Spinal cord (tissue), 9 donors: ENCODE measurements at regions not wholly inside any gene's neighbourhood (a gene's known extent, or its start where the extent isn't known, plus 50 kb on each side); places are given as distances from the start of the nearest gene placed in this dataset.
A peak's percentile ranks its signal among the peaks of the same experiment; 100 is the strongest.

Experiments
- DNase-seq, 6 donors: peaks; one replicate each; pipeline versions ENCODE4 v3.0.0 to v3.0.0-alpha.2; 2013 to 2015; ENCODE audit warnings: low spot score in 6 of 6, low read depth in 4 of 6
- H3K27ac ChIP-seq: one replicate; pipeline ENCODE4 v1.5.1; 2013; ENCODE audit warnings: low read depth, low read length, control low read depth
- H3K27me3 ChIP-seq: one replicate; pipeline ENCODE4 v1.6.1; 2013; ENCODE audit warnings: low read length; ENCODE audit not compliant: control insufficient read depth, insufficient read depth
- H3K36me3 ChIP-seq: one replicate; pipeline ENCODE4 v1.6.1; 2013; ENCODE audit warnings: low read length; ENCODE audit not compliant: control insufficient read depth, insufficient read depth
- H3K4me1 ChIP-seq: one replicate; pipeline ENCODE4 v1.6.1; 2013; ENCODE audit warnings: low read length; ENCODE audit not compliant: control insufficient read depth, insufficient read depth
- H3K4me3 ChIP-seq: one replicate; pipeline ENCODE4 v1.5.1; 2013; ENCODE audit warnings: low read depth, low read length, control low read depth
- H3K9me3 ChIP-seq: one replicate; pipeline ENCODE4 v1.6.1; 2013; ENCODE audit warnings: low read length; ENCODE audit not compliant: control insufficient read depth, insufficient read depth
- WGBS: methylation state at CpG from one replicate; pipeline ENCODE4 v1.1.5; 2013; ENCODE audit warnings: missing lambda C conversion rate; ENCODE audit not compliant: insufficient coverage; 5-methylcytosine and 5-hydroxymethylcytosine counted together
- donor health status: healthy.

- Histone ChIP-seq H3K36me3 (no peaks in the 10 kb centered on the region), H3K4me3 (no peak overlapping the region), H3K9me3 (no peaks in the 10 kb centered on the region), H3K27me3 (no peaks in the 10 kb centered on the region), H3K4me1 (no peaks in the 10 kb centered on the region), H3K27ac (peak overlapping the region; percentile 6)
- WGBS = 90% methylated on average over 1 of the region's 2 CpGs
- no peak for DNase-seq
Measured at GRCh38 chr5:143985832-143986515, 174.0 kb downstream of the HMHB1 start.

GRCh38 chr5:143986516-143987212 lies 174.7 kb downstream of the HMHB1 start:
- H3K4me1 ChIP-seq = no peaks in the 10 kb centered on the region
- peak in 2 of 6 donors; percentile 34 to 36 for DNase-seq
- H3K27me3 ChIP-seq = no peaks in the 10 kb centered on the region
- no peaks in the 10 kb centered on the region for H3K9me3 ChIP-seq
- 17% methylated on average over 2 of the region's 6 CpGs for WGBS
- H3K36me3 ChIP-seq = no peaks in the 10 kb centered on the region
- H3K27ac ChIP-seq = peak overlapping the region; percentile 6
- H3K4me3 ChIP-seq = no peak overlapping the region

GRCh38 chr5:143987264-143987663 lies 175.3 kb downstream of the HMHB1 start:
- Histone ChIP-seq H3K36me3 (no peaks in the 10 kb centered on the region), H3K4me1 (no peaks in the 10 kb centered on the region), H3K27ac (no peak overlapping the region), H3K9me3 (no peaks in the 10 kb centered on the region), H3K27me3 (no peaks in the 10 kb centered on the region), H3K4me3 (no peak overlapping the region)
- DNase-seq = no peak
- WGBS = 95% methylated on average over 1 of the region's 2 CpGs

GRCh38 chr5:143987751-143988560 lies 176.0 kb downstream of the HMHB1 start:
- DNase-seq = no peak
- no peak overlapping the region for H3K4me3 ChIP-seq
- H3K9me3 ChIP-seq = no peaks in the 10 kb centered on the region
- no peaks in the 10 kb centered on the region for H3K27me3 ChIP-seq
- WGBS = 83% methylated on average over 1 of the region's 3 CpGs
- H3K36me3 ChIP-seq = no peaks in the 10 kb centered on the region
- H3K27ac ChIP-seq = no peak overlapping the region
- H3K4me1 ChIP-seq = no peaks in the 10 kb centered on the region

GRCh38 chr5:143992496-143992895 lies 178.0 kb downstream of the YIPF5 start:
- no peaks in the 10 kb centered on the region for H3K4me1 ChIP-seq
- no peaks in the 10 kb centered on the region for H3K9me3 ChIP-seq
- no peaks in the 10 kb centered on the region for H3K27me3 ChIP-seq
- WGBS = no CpG with 5 or more reads among the region's 1 CpG
- no peak for DNase-seq
- no peak overlapping the region for H3K27ac ChIP-seq
- H3K4me3 ChIP-seq = no peak overlapping the region
- H3K36me3 ChIP-seq = no peaks in the 10 kb centered on the region

GRCh38 chr5:144002876-144003275 lies 167.6 kb downstream of the YIPF5 start:
- no peak for DNase-seq
- no peaks in the 10 kb centered on the region for H3K4me1 ChIP-seq
- no peaks in the 10 kb centered on the region for H3K9me3 ChIP-seq
- H3K4me3 ChIP-seq = no peak overlapping the region
- H3K36me3 ChIP-seq = no peaks in the 10 kb centered on the region
- no peaks in the 10 kb centered on the region for H3K27me3 ChIP-seq
- H3K27ac ChIP-seq = no peak overlapping the region

GRCh38 chr5:144003636-144004035 lies 166.8 kb downstream of the YIPF5 start:
- Histone ChIP-seq H3K27ac (no peak overlapping the region), H3K27me3 (no peaks in the 10 kb centered on the region), H3K9me3 (no peaks in the 10 kb centered on the region), H3K36me3 (no peaks in the 10 kb centered on the region), H3K4me3 (no peak overlapping the region), H3K4me1 (no peaks in the 10 kb centered on the region)
- no CpG with 5 or more reads among the region's 3 CpGs for WGBS
- DNase-seq = no peak

GRCh38 chr5:144004146-144004545 lies 166.3 kb downstream of the YIPF5 start:
- Histone ChIP-seq H3K4me1 (no peaks in the 10 kb centered on the region), H3K9me3 (no peaks in the 10 kb centered on the region), H3K4me3 (no peak overlapping the region), H3K27me3 (no peaks in the 10 kb centered on the region), H3K27ac (no peak overlapping the region), H3K36me3 (no peaks in the 10 kb centered on the region)
- WGBS = no CpG with 5 or more reads among the region's 1 CpG
- no peak for DNase-seq

GRCh38 chr5:144004751-144005150 lies 165.7 kb downstream of the YIPF5 start:
- no CpG with 5 or more reads among the region's 1 CpG for WGBS
- H3K4me3 ChIP-seq = no peak overlapping the region
- no peak overlapping the region for H3K27ac ChIP-seq
- no peaks in the 10 kb centered on the region for H3K9me3 ChIP-seq
- H3K4me1 ChIP-seq = no peaks in the 10 kb centered on the region
- H3K36me3 ChIP-seq = no peaks in the 10 kb centered on the region
- no peak for DNase-seq
- no peaks in the 10 kb centered on the region for H3K27me3 ChIP-seq
